ENCODE measurements at regions not wholly inside any gene's neighbourhood (a gene's known extent, or its start where the extent isn't known, plus 50 kb on each side); places are given as distances from the start of the nearest gene placed in this dataset.

DNA sequence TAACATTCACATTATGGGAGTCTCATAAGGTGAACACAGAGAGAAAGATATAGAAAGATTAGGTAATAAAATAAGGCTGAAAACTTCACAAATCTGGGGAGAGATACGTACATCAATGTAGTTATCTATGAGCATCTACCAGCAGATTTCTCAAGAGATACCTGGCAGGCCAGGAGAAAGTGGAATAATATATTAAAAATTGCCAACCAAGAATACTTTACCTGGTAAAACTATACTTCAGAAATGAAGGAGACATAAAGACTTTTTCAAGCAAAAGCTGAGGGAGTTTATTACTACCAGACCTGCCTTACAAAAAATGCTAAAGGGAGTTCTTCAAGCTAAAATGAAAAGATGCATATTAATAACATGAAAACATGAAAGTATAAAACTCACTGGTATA is 78.8 kb upstream of the COMTD1 start:
- no peak for TF ChIP-seq POLR2A (IDR thresholded peaks at IDR 0.05; ENCODE audit: low read length)
- no peak for TF ChIP-seq GATA1 (IDR thresholded peaks at IDR 0.05; ENCODE audit: low read depth, low read length)
